GM12892 (cell line): ENCODE measurements at regions not wholly inside any gene's neighbourhood (a gene's known extent, or its start where the extent isn't known, plus 50 kb on each side); places are given as distances from the start of the nearest gene placed in this dataset.

Experiments
- DNase-seq: peaks from one replicate; pipeline ENCODE4 v3.0.0; 2011; ENCODE audit not compliant: insufficient read length
- FAIRE-seq: peaks from 2 replicates; lab custom pipeline; 2011; peaks lifted over from hg19 to GRCh38; lab: Jason Lieb, UNC
- POLR2A ChIP-seq: IDR thresholded peaks from 2 replicates; pipeline ENCODE4 v1.6.1; 2011; ENCODE audit warnings: low read depth, low read length, control low read depth
- POLR2AphosphoS5 ChIP-seq: IDR thresholded peaks from 2 replicates; pipeline ENCODE4 v1.6.1; 2011; ENCODE audit warnings: low read depth, low read length, control low read depth
- TAF1 ChIP-seq: IDR thresholded peaks from 2 replicates; pipeline ENCODE4 v1.6.1; 2011; ENCODE audit warnings: low read depth, mild to moderate bottlenecking, control low read depth, low read length, borderline replicate concordance

- no peak for DNase-seq
- no peak for TF ChIP-seq POLR2A
- no peak for TF ChIP-seq TAF1
- FAIRE-seq, result no peak
These were observed 523.9 kb upstream of the ARGLU1 start for GRCh38 chr13:107091861-107092260.

GRCh38 chr13:107091428-107091827, 523.5 kb upstream of the ARGLU1 start:
- TF ChIP-seq TAF1 (no peak), POLR2AphosphoS5 (no peak), POLR2A (no peak)
- no peak for FAIRE-seq

GRCh38 chr13:107088061-107088460, 520.1 kb upstream of the ARGLU1 start:
- DNase-seq (no peak), FAIRE-seq (no peak)
- TF ChIP-seq POLR2A, result no peak
- TF ChIP-seq TAF1, result no peak
- no peak for TF ChIP-seq POLR2AphosphoS5

More at GRCh38 chr13:107091428-107091827, 523.5 kb upstream of the ARGLU1 start:
- no peak for DNase-seq

DNA sequence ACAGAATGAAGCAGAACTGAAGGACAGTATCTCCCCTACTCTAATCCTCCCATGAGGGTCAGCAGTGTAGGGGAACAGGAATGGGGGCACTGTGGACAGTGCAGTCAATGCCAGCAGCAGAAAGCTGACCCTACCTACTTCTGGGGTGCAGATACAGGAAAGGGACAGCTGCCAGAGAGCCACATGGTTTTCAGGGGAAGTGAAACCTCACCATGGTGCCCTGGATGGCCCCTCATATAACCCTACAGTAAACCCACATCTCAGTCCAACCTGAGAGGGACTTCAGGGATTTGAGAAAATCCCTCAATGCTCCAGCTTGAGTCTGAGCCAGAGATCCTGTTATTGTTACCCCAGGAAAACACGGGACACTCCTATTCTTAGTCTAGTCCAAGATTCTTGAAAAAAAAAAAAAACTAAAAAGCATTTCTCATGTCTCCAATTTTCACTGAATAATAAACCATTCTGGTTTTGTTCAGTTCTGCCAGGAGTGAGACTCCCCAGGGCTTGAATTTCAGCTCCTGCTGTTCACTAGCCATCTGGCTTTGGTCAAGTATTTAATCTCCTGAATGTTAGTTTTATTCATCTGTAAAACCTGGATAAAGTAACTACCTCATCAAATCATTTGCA, 511.6 kb upstream of the ARGLU1 start:
- TF ChIP-seq POLR2AphosphoS5 (no peak), TAF1 (no peak), POLR2A (no peak)
- no peak for DNase-seq
- no peak for FAIRE-seq

DNA sequence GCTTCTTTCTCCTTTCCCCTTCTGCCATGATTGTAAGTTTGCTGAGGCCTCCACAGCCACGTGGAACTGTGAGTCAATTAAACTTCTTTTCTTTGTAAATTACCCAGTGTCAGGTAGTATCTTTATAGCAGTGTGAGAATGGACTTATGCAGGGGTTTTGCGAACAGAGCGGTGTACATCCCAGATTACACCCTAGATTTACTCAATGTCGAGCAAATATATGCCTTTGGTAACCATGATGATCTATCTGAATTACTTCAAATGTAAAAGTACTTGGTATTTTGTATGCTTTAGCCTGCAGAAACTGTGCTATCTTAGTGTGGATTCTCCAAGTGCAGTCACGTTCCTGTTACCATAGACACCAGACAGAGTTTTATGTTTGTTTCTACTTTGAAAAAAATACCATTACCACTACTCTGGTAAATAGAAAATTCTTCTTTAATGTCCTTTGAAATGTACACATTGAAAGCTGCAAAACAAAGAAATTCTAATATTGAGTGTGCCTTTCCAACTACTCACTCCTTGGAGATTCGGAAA, 510.4 kb upstream of the ARGLU1 start:
- FAIRE-seq (no peak), DNase-seq (no peak)
- TF ChIP-seq POLR2A, result no peak
- no peak for TF ChIP-seq POLR2AphosphoS5
- TF ChIP-seq TAF1, result no peak

GRCh38 chr13:107076801-107077200, 508.9 kb upstream of the ARGLU1 start:
- DNase-seq (no peak), FAIRE-seq (no peak)
- TF ChIP-seq TAF1 (no peak), POLR2AphosphoS5 (no peak), POLR2A (no peak)

GRCh38 chr13:107075576-107075975, 507.6 kb upstream of the ARGLU1 start:
- FAIRE-seq, result no peak
- TF ChIP-seq POLR2A (no peak), POLR2AphosphoS5 (no peak), TAF1 (no peak)
- DNase-seq, result no peak

DNA sequence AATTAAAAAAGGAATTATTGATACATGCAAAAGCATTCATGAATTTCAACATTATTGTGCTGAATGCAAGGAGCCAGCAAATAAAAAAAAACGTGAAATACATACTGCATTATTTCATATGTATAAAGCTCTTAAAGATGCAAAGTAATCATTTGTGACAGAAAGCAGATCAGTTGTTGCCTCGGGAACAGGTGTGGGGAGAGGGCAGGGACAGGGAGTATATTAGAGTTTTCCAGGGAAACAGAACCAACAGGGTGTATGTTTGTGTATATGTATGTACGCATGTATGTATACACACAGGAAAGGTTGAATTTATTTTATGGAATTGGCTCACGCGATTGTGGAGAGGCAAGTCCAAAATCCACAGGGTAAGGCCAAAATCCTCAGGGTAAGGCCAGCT, 502.9 kb upstream of the ARGLU1 start:
- TF ChIP-seq POLR2AphosphoS5, result no peak
- no peak for TF ChIP-seq TAF1
- TF ChIP-seq POLR2A, result no peak
- no peak for DNase-seq
- FAIRE-seq, result no peak

DNA sequence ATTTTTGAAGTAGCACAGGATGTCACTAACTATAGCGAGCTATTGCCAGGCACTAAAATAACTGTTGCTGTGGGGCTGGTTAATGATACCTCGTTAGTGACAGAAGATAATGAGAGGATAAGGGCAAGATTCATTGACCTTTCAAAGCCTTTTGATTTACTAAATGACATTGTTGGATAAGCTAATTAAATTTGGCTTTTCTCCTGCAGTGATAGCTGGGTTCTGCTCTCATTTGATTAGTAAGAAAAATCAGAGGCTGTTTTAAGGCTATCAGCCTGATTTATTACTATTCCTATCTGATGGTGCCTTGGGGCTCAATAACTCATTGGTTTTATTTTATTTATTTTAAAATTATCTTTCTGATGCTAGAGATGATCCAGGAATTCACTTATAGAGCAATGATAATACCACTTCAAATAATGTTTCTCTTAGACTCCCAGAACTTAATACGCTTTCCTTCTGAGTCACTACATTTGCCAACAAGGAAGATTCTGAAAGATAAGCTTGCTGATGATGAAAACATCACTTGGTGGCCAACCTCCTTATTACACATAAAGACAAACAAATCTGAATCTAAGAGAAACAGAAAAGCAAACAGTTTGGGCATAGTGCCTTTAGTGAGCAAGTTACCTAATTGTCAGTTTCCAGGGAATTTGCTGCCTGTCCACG, 501.3 kb upstream of the ARGLU1 start:
- no peak for TF ChIP-seq POLR2AphosphoS5
- TF ChIP-seq TAF1, result no peak
- no peak for TF ChIP-seq POLR2A
- FAIRE-seq, result no peak
- DNase-seq, result no peak

DNA sequence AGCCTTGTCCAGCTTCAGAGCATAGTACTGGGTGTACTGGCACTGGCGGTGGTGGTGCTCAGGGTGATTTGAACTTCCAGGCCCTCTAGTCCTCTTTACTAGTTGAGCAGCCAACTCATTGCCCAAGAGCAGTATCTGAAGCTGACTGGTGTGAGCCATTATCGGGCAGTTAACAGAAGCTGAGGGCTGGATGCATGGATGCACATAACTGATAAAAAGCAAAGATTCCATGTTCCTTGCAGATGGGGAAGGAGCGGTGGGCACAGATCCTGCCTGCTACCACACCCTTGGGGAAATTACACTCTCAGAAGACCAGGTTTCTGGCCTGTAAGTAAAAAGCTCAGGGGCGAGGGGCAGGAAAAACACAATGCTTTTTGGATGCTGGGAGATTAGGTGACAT, 499.4 kb upstream of the ARGLU1 start:
- no peak for FAIRE-seq
- TF ChIP-seq POLR2AphosphoS5 (no peak), POLR2A (no peak), TAF1 (no peak)

DNA sequence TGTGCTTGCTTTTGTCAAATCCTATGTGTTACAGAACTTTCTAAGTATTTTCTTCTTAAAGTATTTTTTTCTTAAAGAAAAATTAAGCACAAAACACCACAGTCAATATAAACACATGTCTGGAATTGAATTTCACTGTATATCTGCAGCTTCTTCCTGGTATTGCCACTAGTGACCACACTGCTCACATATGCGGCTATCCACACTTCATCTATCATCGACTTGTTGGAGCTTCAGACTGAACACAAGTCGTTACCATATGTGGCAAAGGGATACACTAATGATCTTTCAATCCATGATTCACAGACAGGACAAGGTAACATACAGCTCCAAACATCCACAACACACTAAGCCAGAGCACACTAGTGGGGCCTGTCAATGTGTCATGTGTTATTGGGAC, 498.4 kb upstream of the ARGLU1 start:
- FAIRE-seq (no peak), DNase-seq (no peak)
- TF ChIP-seq POLR2A (no peak), TAF1 (no peak), POLR2AphosphoS5 (no peak)

More for the DNA sequence above, 499.4 kb upstream of the ARGLU1 start:
- DNase-seq, result no peak

GRCh38 chr13:107065036-107065435, 497.1 kb upstream of the ARGLU1 start:
- TF ChIP-seq POLR2A (no peak), TAF1 (no peak), POLR2AphosphoS5 (no peak)
- no peak for DNase-seq

More at GRCh38 chr13:107065036-107065435, 497.1 kb upstream of the ARGLU1 start:
- no peak for FAIRE-seq
